Cardiac fibroblast (primary cell): ENCODE measurements at regions not wholly inside any gene's neighbourhood (a gene's known extent, or its start where the extent isn't known, plus 50 kb on each side); places are given as distances from the start of the nearest gene placed in this dataset.

ENCODE experiments used
- DNase-seq, 2 donors: peaks; one replicate each; pipeline versions ENCODE4 v3.0.0 to v3.0.0-alpha.2; 2010; ENCODE audit warnings: low read depth in 2 of 2
- H3K4me3 ChIP-seq, 2 donors: replicated peaks in 1 of 2; 1 replicate in 1 of 2; 2 replicates in 1 of 2; pipeline ENCODE4 v1.5.1; 2011; ENCODE audit warnings: low read depth in 2 of 2, low read length in 2 of 2, mild to moderate bottlenecking in 2 of 2, moderate library complexity in 1 of 2
- CTCF ChIP-seq: IDR thresholded peaks from one replicate; pipeline ENCODE4 v1.5.1; 2011; ENCODE audit warnings: low read depth, mild to moderate bottlenecking, low read length, inconsistent platforms

- no peak overlapping the region for H3K4me3 ChIP-seq
These were observed 760.4 kb downstream of the TSN start for GRCh38 chr2:122515731-122516290.

GRCh38 chr2:122516775-122517174 is 761.3 kb downstream of the TSN start:
- DNase-seq, result no peak
- no peak overlapping the region for H3K4me3 ChIP-seq
- TF ChIP-seq CTCF, result no peak

More at GRCh38 chr2:122515731-122516290, 760.4 kb downstream of the TSN start:
- no peak for DNase-seq
- TF ChIP-seq CTCF, result no peak

GRCh38 chr2:122519366-122519765 is 763.9 kb downstream of the TSN start:
- no peak overlapping the region for H3K4me3 ChIP-seq
- TF ChIP-seq CTCF, result peak; percentile 32
- peak; percentile 6 to 18 for DNase-seq

- no peak for TF ChIP-seq CTCF
- H3K4me3 ChIP-seq, result no peak overlapping the region
- DNase-seq, result no peak
These were observed 764.6 kb downstream of the TSN start for GRCh38 chr2:122519821-122520611.

GRCh38 chr2:122523143-122523542 is 767.7 kb downstream of the TSN start:
- TF ChIP-seq CTCF, result no peak
- H3K4me3 ChIP-seq, result no peak overlapping the region
- no peak for DNase-seq

- no peak for TF ChIP-seq CTCF
- H3K4me3 ChIP-seq, result no peak overlapping the region
- no peak for DNase-seq
These were observed 768.5 kb downstream of the TSN start for GRCh38 chr2:122523981-122524380.
